ENCODE measurements at regions not wholly inside any gene's neighbourhood (a gene's known extent, or its start where the extent isn't known, plus 50 kb on each side); places are given as distances from the start of the nearest gene placed in this dataset.

DNA sequence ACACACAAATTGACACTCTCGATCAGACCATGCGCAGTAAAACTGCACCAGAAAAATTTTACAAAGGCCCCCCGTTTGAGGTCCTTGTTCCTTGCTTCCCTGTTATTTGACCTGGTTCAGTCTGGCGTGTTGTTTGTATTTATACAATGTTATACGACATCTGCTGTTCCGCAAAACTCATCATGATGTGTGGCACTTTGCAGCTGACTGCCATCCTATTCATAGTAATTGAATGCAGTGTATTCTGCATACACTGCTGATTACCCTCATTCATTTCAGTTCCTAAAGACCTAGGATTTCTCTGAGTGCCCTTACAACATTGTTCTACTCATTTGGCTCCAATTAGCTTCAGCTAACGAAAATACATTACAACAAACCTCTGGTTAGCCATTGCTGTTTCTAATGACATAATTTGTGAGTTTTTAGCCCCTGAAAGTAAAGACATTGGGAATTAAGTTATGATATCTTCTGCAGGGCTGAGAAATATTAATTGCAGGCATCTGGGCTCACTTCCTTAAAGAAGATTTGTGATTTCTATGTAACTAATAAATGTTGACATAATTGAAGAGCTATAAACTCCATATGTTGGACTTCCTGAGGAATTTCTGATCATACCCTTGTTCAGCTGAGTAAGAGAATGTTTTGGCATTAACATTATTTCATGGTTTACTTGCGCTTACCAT, 75.7 kb downstream of the C3orf38 start:
- no peak for DNase-seq (ENCODE audit: low read depth)
- H3K4me3 ChIP-seq (ENCODE audit: low read depth, low read length), result no peak overlapping the region
- TF ChIP-seq, protein P1, sequence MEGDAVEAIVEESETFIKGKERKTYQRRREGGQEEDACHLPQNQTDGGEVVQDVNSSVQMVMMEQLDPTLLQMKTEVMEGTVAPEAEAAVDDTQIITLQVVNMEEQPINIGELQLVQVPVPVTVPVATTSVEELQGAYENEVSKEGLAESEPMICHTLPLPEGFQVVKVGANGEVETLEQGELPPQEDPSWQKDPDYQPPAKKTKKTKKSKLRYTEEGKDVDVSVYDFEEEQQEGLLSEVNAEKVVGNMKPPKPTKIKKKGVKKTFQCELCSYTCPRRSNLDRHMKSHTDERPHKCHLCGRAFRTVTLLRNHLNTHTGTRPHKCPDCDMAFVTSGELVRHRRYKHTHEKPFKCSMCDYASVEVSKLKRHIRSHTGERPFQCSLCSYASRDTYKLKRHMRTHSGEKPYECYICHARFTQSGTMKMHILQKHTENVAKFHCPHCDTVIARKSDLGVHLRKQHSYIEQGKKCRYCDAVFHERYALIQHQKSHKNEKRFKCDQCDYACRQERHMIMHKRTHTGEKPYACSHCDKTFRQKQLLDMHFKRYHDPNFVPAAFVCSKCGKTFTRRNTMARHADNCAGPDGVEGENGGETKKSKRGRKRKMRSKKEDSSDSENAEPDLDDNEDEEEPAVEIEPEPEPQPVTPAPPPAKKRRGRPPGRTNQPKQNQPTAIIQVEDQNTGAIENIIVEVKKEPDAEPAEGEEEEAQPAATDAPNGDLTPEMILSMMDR (IDR thresholded peaks at IDR 0.05; ENCODE audit: insufficient read depth, low read depth, low read length, missing control alignments), result no peak

GRCh38 chr3:88226910-88227309, 77.2 kb downstream of the C3orf38 start:
- no peak overlapping the region for H3K4me3 ChIP-seq (ENCODE audit: low read depth, low read length)
- no peak for DNase-seq (ENCODE audit: low read depth)
- TF ChIP-seq, protein P1 (IDR thresholded peaks at IDR 0.05; ENCODE audit: insufficient read depth, low read depth, low read length, missing control alignments), result no peak

DNA sequence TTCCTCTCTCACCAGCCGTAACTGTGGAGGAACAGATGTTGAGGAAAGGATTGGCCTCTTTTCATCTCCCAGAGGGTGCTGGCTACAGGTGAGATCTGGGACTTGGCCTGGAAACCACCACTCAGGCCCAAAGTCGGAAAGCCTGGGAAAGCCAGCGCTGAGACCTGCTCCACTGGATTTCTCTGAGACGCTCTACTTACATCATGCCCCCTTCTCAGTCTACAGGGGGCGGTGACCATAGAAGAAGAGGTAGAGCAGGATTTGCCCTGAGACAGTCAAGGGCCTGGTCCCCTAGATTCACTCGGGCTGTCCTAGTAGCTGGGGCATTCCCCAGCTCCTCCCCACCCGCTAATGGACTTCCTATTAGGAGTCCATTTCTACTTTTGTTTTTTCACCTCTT, 80.9 kb downstream of the C3orf38 start:
- no peak for DNase-seq (ENCODE audit: low read depth)
- no peak overlapping the region for H3K4me3 ChIP-seq (ENCODE audit: low read depth, low read length)
- TF ChIP-seq, protein P1 (IDR thresholded peaks at IDR 0.05; ENCODE audit: insufficient read depth, low read depth, low read length, missing control alignments), result no peak

GRCh38 chr3:88231207-88231606, 81.4 kb downstream of the C3orf38 start:
- H3K4me3 ChIP-seq (ENCODE audit: low read depth, low read length), result no peak overlapping the region
- no peak for DNase-seq (ENCODE audit: low read depth)
- TF ChIP-seq, protein P1 (IDR thresholded peaks at IDR 0.05; ENCODE audit: insufficient read depth, low read depth, low read length, missing control alignments), result no peak

DNA sequence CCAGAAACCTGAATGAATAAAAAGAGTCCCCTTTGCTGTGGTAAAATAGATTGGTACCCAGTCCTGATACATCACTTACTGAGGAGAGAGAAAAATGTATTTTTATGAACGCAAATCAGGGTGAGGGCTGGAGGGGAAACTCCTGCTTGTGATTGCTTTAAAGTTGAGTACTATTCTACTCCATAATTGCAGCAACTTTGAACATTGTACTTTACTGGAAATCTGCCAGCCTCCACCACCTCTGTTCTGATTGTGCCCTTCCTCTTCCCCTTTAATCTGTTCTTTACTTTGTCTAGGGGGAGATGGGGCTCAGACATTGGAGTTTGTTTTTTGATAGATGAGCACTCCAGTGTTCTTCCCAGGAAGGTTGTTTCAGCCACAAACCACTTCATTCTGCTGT, 81.9 kb downstream of the C3orf38 start:
- DNase-seq (ENCODE audit: low read depth), result no peak

DNA sequence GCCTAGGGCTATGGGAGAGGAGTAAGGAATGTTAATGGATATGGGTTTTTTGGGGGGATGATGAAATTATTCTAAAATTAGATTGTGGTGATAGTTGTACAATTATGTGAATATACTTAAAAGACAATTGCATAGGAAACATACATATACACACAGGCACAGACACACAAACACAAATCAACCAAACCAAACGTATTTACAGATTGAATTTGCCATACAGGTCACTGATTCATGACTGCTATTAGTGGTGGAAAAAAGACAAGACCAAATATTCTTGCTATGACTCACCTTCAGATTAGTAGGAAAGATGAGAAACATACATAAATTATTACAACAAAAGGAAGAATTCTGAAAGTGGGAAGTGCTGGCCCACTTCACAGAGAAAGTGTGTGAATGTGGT, 85.3 kb downstream of the C3orf38 start:
- TF ChIP-seq, protein P1 (IDR thresholded peaks at IDR 0.05; ENCODE audit: insufficient read depth, low read depth, low read length, missing control alignments), result no peak
- DNase-seq (ENCODE audit: low read depth), result no peak
- no peak overlapping the region for H3K4me3 ChIP-seq (ENCODE audit: low read depth, low read length)

More for the DNA sequence above, 81.9 kb downstream of the C3orf38 start:
- H3K4me3 ChIP-seq (ENCODE audit: low read depth, low read length), result no peak overlapping the region
- TF ChIP-seq, protein P1 (IDR thresholded peaks at IDR 0.05; ENCODE audit: insufficient read depth, low read depth, low read length, missing control alignments), result no peak

GRCh38 chr3:88239870-88240269, 90.1 kb downstream of the C3orf38 start:
- TF ChIP-seq, protein P1 (IDR thresholded peaks at IDR 0.05; ENCODE audit: insufficient read depth, low read depth, low read length, missing control alignments), result no peak
- DNase-seq (ENCODE audit: low read depth), result no peak
- H3K4me3 ChIP-seq (ENCODE audit: low read depth, low read length), result no peak overlapping the region
